HepG2 (cell line): ENCODE measurements at regions not wholly inside any gene's neighbourhood (a gene's known extent, or its start where the extent isn't known, plus 50 kb on each side); places are given as distances from the start of the nearest gene placed in this dataset.

Experiments used
- ATAC-seq: fragments of 200-7000 bp; cut with Tn5 transposase; 3 replicates; pipeline ENCODE4 v1.9.1; 2020; ENCODE audit warnings: mild to moderate bottlenecking, moderate library complexity
- BruUV-seq: library from RNA; stranded (reverse); fragments of 400-500 nt; replicated peaks from 2 replicates; lab custom pipeline; 2021; lab: Mats Ljungman, UMichigan
- CTCF ChIA-PET: fragments of 300-600 bp; formaldehyde crosslinking; extraction: SDS; loops from one replicate; lab custom pipeline; 2021; ENCODE audit warnings: low total read pairs, inconsistent platforms, low intra/inter-chr PET ratio; lab: Yijun Ruan, JAX
- POLR2A ChIA-PET: fragments of 350-600 bp; sonication (Branson Sonifier 250); formaldehyde crosslinking; loops from one replicate; lab custom pipeline; 2020; ENCODE audit warnings: antibody characterized with exemption, inconsistent platforms; lab: Yijun Ruan, JAX
- DNase-seq: peaks from one replicate; pipeline ENCODE4 v3.0.0-alpha.2; 2015; ENCODE audit warnings: low spot score
- FAIRE-seq: peaks from 3 replicates; lab custom pipeline; 2011; peaks lifted over from hg19 to GRCh38; lab: Jason Lieb, UNC
- H2AFZ ChIP-seq: one replicate; pipeline ENCODE4 v1.6.1; 2011; ENCODE audit warnings: low read length, inconsistent platforms
- H3K27ac ChIP-seq: fragments of 300-600 bp; 3 replicates; pipeline ENCODE4 v1.8.0; 2011; ENCODE audit warnings: mixed run types, mild to moderate bottlenecking, mixed read lengths, low read length, inconsistent platforms; ENCODE audit not compliant: insufficient read depth; ENCODE audit errors: extremely low read length
- H3K27me3 ChIP-seq, 2 experiments: fragments of 200-600 bp in 1 of 2; 2 replicates in 1 of 2; 3 replicates in 1 of 2; pipeline versions ENCODE4 v1.6.0 to v1.8.0; 2011; ENCODE audit warnings: low read length in 2 of 2, mild to moderate bottlenecking in 2 of 2, moderate library complexity in 2 of 2, inconsistent platforms in 1 of 2; ENCODE audit not compliant: insufficient read depth in 2 of 2, control insufficient read depth in 1 of 2
- H3K36me3 ChIP-seq, 2 experiments: fragments of 200-600 bp in 1 of 2; replicated peaks in 1 of 2; 2 replicates in 1 of 2; 3 replicates in 1 of 2; pipeline versions ENCODE4 v1.5.1 to v1.8.0; 2011; ENCODE audit warnings: low read length in 2 of 2, inconsistent platforms in 1 of 2; ENCODE audit not compliant: insufficient read depth in 2 of 2, control insufficient read depth in 1 of 2
- H3K4me1 ChIP-seq: 2 replicates; pipeline ENCODE4 v1.5.1; 2012; ENCODE audit warnings: low read length, inconsistent platforms; ENCODE audit not compliant: insufficient read depth
- H3K4me2 ChIP-seq: 2 replicates; pipeline ENCODE4 v1.6.0; 2011; ENCODE audit warnings: low read depth, low read length, inconsistent platforms
- H3K4me3 ChIP-seq, 3 experiments: fragments of 200-600 bp in 1 of 3; sonication (generic), shearing (Covaris generic) in 1 of 3; replicated peaks in 1 of 3; 2 replicates each; pipeline ENCODE4 v1.5.1; 2011 to 2016; ENCODE audit warnings: low read length in 3 of 3, inconsistent platforms in 2 of 3, low read depth in 2 of 3, mild to moderate bottlenecking in 2 of 3, control low read depth in 1 of 3, mixed read lengths in 1 of 3; ENCODE audit not compliant: insufficient read depth in 1 of 3
- H3K79me2 ChIP-seq: one replicate; pipeline ENCODE4 v1.6.1; 2011; ENCODE audit warnings: low read length, inconsistent platforms; ENCODE audit not compliant: insufficient read depth
- H3K9ac ChIP-seq: 2 replicates; pipeline ENCODE4 v1.6.0; 2011; ENCODE audit warnings: mild to moderate bottlenecking, low read depth, low read length, inconsistent platforms; ENCODE audit not compliant: insufficient read depth
- H3K9me3 ChIP-seq: 2 replicates; pipeline ENCODE4 v1.5.1; 2012; ENCODE audit warnings: mild to moderate bottlenecking, low read length
- H4K20me1 ChIP-seq: 2 replicates; pipeline ENCODE4 v1.6.0; 2011; ENCODE audit warnings: inconsistent platforms, mild to moderate bottlenecking, low read length, moderate library complexity; ENCODE audit not compliant: insufficient read depth
- CREM ChIP-seq, 2 experiments: sonication (generic) in 1 of 2; formaldehyde crosslinking in 1 of 2; IDR thresholded peaks; 2 replicates each; pipeline versions ENCODE4 v1.4.0 to v1.6.1; 2016 to 2020; ENCODE audit warnings: antibody characterized with exemption in 1 of 2, mild to moderate bottlenecking in 1 of 2, missing genetic modification reagents in 1 of 2
- GPN1 ChIP-seq: sonication (generic); formaldehyde crosslinking; IDR thresholded peaks from 2 replicates; pipeline ENCODE4 v1.5.1; 2020; ENCODE audit warnings: missing genetic modification reagents, borderline replicate concordance
- KLF6 ChIP-seq: IDR thresholded peaks from 2 replicates; pipeline ENCODE4 v1.8.0; 2016; ENCODE audit warnings: missing biosample characterization, missing genetic modification reagents
- LCORL ChIP-seq, 2 experiments: fragments of 450-650 bp in 1 of 2; sonication (generic) in 1 of 2; formaldehyde crosslinking in 1 of 2; IDR thresholded peaks; 2 replicates each; pipeline versions ENCODE4 v1.5.0 to v1.6.1; 2017 to 2020; ENCODE audit warnings: antibody characterized with exemption in 1 of 2, missing genetic modification reagents in 1 of 2
- NR2F2 ChIP-seq: IDR thresholded peaks from 2 replicates; pipeline ENCODE4 v1.6.1; 2012; ENCODE audit warnings: low read depth, inconsistent platforms, borderline replicate concordance
- SRSF9 ChIP-seq: fragments of 200-400 bp; formaldehyde crosslinking; IDR thresholded peaks from 2 replicates; pipeline ENCODE4 v1.6.1; 2018; ENCODE audit warnings: borderline replicate concordance, mild to moderate bottlenecking, low read depth, low read length; ENCODE audit not compliant: insufficient read depth, poor library complexity, severe bottlenecking
- TOPORS ChIP-seq: sonication (generic); formaldehyde crosslinking; IDR thresholded peaks from 2 replicates; pipeline ENCODE4 v1.8.0; 2023; ENCODE audit warnings: mild to moderate bottlenecking, missing genetic modification reagents
- U2AF2 ChIP-seq: fragments of 200-400 bp; formaldehyde crosslinking; IDR thresholded peaks from 2 replicates; pipeline ENCODE4 v1.6.1; 2017; ENCODE audit warnings: low read depth, mild to moderate bottlenecking, low read length
- ZNF264 ChIP-seq: sonication (generic); formaldehyde crosslinking; IDR thresholded peaks from 2 replicates; pipeline ENCODE4 v1.4.0; 2020; ENCODE audit warnings: missing genetic modification reagents
- ZNF331 ChIP-seq: sonication (generic); formaldehyde crosslinking; IDR thresholded peaks from 2 replicates; pipeline ENCODE4 v1.4.0; 2020; ENCODE audit warnings: missing genetic modification reagents
- ZNF460 ChIP-seq: sonication (generic); formaldehyde crosslinking; IDR thresholded peaks from 2 replicates; pipeline ENCODE4 v1.5.1; 2020; ENCODE audit warnings: missing genetic modification reagents, mild to moderate bottlenecking, borderline replicate concordance
- in situ Hi-C: cut with HindIII; loops from 2 replicates; pipeline ENCODE4 v1.10.0; 2017; ENCODE audit warnings: low pct_unique_long_range_greater_than_20kb; ENCODE audit not compliant: extremely low pct_ligation_motif_present
- intact Hi-C: fragments of 100-400 bp; cut with micrococcal nuclease; formaldehyde crosslinking; loops from one replicate; pipeline ENCODE4 v1.10.0; 2022; ENCODE audit not compliant: unreplicated experiment
- TF ChIP-seq, protein P1 (sequence below): sonication (generic); formaldehyde crosslinking; conservative IDR thresholded peaks from 2 replicates; pipeline ENCODE4 v1.8.0; 2022; ENCODE audit warnings: mild to moderate bottlenecking, moderate library complexity, missing genetic modification reagents

DNA sequence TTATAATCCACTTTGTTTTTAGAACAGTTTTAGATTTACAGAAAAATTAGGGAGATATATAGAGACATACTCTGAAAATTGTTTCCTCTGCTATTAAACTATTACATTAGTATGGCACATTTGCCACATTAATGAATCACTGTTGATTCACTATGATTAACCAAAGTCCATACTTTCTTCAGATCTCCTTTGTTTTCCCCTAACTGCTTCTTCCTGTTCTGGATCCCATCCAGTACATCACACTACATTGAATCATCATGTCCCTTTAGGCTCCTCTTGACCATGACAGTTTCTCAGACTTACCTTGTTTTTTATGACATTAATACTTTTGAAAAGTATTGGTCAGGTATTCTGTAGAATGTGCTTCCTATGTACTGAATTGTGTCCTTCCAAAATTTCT is 109.2 kb upstream of the EDNRA start:
- no peak for FAIRE-seq
- H3K36me3 ChIP-seq = no peaks in the 10 kb centered on the region
- ChIA-PET CTCF (no interaction called here), POLR2A (no interaction called here)
- no TSS peak for BruUV-seq
- H2AFZ ChIP-seq = no peak overlapping the region
- no peak for DNase-seq
- no peak overlapping the region for H3K27ac ChIP-seq
- no peak overlapping the region for H3K9ac ChIP-seq
- no peaks in the 10 kb centered on the region for H4K20me1 ChIP-seq
- intact Hi-C loops (no loop called here), in situ Hi-C loops (no loop called here)
- H3K27me3 ChIP-seq = no peaks in the 10 kb centered on the region
- no peak overlapping the region for H3K4me3 ChIP-seq
- no peaks in the 10 kb centered on the region for H3K4me1 ChIP-seq
- no peak overlapping the region for H3K4me2 ChIP-seq
- no peaks in the 10 kb centered on the region for H3K79me2 ChIP-seq
- no peaks in the 10 kb centered on the region for H3K9me3 ChIP-seq
- no peak for TF ChIP-seq U2AF2
- TF ChIP-seq ZNF460 (CRISPR knock-in tag) = no peak
- no peak for TF ChIP-seq GPN1 (CRISPR knock-in tag)
- no peak for TF ChIP-seq SRSF9
- TF ChIP-seq TOPORS (CRISPR knock-in tag) = no peak
- TF ChIP-seq CREM (IDR thresholded peaks at IDR 0.05) = no peak
- TF ChIP-seq CREM (CRISPR knock-in tag; IDR thresholded peaks at IDR 0.05) = no peak
- no peak for TF ChIP-seq KLF6 (CRISPR knock-in tag)
- no peak for TF ChIP-seq LCORL (IDR thresholded peaks at IDR 0.05)
- TF ChIP-seq LCORL (CRISPR knock-in tag; IDR thresholded peaks at IDR 0.05) = no peak
- TF ChIP-seq NR2F2 = no peak
- TF ChIP-seq, protein P1, sequence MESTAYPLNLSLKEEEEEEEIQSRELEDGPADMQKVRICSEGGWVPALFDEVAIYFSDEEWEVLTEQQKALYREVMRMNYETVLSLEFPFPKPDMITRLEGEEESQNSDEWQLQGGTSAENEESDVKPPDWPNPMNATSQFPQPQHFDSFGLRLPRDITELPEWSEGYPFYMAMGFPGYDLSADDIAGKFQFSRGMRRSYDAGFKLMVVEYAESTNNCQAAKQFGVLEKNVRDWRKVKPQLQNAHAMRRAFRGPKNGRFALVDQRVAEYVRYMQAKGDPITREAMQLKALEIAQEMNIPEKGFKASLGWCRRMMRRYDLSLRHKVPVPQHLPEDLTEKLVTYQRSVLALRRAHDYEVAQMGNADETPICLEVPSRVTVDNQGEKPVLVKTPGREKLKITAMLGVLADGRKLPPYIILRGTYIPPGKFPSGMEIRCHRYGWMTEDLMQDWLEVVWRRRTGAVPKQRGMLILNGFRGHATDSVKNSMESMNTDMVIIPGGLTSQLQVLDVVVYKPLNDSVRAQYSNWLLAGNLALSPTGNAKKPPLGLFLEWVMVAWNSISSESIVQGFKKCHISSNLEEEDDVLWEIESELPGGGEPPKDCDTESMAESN (CRISPR knock-in tag) = no peak
- TF ChIP-seq ZNF331 (CRISPR knock-in tag) = no peak
- no peak for TF ChIP-seq ZNF264 (CRISPR knock-in tag)
- ATAC-seq = no peak
